ENCODE measurements at regions not wholly inside any gene's neighbourhood (a gene's known extent, or its start where the extent isn't known, plus 50 kb on each side); places are given as distances from the start of the nearest gene placed in this dataset.
"Not testable (repeated sequence)": the region's sequence is repeated elsewhere in the genome, so short reads cannot be mapped to it uniquely, and the experiment has no call there.

- DNase-seq = not testable (repeated sequence)
Measured at GRCh38 chr1:2851918-2852317, 50.4 kb upstream of the TTC34 start.

- DNase-seq = no peak
Measured at GRCh38 chr1:2853711-2854110, 52.2 kb upstream of the TTC34 start.

DNA sequence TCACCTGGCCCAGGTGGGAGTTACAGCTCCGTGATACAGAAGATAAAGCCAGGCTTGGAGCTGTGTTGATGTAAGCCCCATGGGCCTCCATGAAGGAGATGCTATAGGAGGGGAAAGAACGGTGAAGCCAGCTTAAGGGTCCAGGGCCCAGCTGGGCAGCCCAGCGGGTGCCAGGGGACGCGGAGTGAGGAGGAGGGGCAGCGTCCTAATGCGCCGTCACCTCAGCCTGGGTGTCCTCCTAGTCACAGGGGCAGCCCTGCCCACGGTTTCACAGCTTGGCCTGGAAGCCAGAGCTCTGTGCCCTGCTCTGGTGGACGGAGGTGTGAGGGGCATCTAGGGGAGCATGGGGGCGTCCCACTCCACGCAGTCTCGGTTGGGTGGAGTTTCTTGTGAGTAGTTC is 52.7 kb upstream of the TTC34 start:
- no peak for DNase-seq

- no peak for DNase-seq
Measured at GRCh38 chr1:2854611-2855010, 53.1 kb upstream of the TTC34 start.

DNA sequence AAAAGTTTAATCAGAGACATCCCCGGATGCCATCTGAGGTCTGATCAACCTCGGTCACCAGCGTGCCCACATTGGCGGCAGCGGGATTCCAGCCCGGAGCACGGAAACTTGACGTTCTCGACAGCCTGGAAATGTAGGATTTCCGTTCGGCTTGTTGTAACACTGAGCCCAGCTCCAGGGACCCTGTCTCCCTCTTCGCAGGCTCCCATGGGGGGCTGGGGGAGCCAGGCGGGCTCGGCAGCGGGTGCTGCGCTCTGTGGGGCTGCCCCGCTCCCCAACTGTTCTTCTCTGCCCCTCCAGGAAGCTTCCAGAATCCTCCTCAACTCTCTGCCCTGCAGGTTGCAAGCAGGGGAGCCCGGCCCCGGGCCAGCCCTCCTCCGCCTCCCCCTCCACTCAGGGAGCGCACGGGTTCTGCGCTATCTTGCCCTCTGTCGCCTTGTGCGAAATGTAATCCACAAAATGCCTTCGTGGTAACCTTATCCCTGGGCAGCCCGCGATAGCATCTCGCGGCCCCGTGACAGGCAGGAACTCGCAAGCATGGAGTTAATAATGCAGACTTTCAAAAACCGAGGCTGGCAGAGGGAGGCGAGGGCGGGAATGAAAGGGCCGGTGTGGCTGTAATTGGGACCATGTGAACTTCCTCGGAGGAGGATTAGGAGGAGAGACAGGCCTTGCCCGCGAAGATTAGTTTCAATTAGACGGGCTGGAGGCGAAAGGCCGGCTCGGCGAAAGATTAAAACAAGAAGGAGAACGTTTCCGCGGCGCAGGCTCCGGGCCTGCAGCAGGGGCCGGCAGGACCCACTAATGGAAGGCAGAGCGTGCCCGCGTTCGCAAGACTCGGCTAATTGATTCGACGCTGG is 53.9 kb upstream of the TTC34 start:
- no peak for DNase-seq

DNA sequence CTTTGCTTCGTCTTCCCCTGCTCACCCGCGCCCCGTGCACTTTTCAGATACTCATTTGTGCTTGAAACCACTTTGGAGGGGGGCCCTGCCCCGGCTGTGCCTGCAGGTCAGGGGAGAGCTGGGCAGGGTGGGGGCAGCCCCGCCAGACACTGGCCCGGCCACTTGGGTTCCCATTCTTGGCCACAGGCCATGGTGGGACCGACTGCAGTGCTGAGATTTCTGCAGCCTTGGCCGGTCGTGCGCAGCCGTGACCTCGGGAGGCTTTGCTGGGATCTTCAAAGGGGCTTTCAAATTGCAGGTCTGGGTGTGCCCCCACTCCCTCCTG is 54.5 kb upstream of the TTC34 start:
- DNase-seq = no peak

GRCh38 chr1:2856676-2857375 is 55.3 kb upstream of the TTC34 start:
- DNase-seq = no peak

DNA sequence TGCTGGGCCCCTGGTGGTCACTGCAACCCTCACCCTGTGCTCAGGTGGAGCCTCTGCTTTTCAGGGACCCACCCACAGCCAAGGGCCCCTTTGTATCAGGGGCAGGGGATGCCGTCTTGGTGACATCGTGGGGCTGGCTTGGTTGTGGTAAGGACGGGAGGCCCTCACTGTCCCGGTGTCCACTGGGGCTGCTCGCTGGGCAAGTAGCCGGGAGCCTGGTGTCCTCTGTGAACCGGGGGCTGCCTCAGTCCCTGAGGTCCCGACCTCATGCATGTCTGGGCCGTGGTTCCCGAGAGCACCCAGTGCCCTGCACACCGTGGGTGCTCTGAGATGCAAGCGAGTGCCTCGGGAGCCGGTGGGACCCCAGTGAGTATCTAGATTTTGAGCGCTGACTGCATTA is 56.0 kb upstream of the TTC34 start:
- no peak for DNase-seq

DNA sequence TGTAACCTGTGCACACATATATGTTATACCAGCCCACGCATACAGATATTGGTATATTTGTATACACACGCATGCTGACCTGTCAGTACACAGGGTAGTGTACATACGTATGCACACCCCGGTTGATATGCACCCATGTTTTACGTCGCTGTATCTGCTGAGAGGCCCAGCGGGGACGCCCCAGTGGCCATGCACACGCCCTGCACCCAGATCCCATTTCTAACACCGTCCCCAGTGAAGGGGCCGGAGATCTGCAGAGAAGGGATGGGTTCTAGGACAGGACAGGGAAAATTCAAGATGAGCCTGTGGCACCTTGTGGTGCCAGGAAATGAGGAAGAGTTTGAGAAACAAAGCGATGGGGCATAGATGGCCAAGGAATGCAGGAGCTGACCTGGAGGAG is 57.2 kb upstream of the TTC34 start:
- no peak for DNase-seq

GRCh38 chr1:2859219-2859880 is 57.9 kb upstream of the TTC34 start:
- no peak for DNase-seq

- DNase-seq = no peak
Measured at GRCh38 chr1:2859881-2860430, 58.5 kb upstream of the TTC34 start.

GRCh38 chr1:2860476-2861142 is 59.1 kb upstream of the TTC34 start:
- DNase-seq = no peak

DNA sequence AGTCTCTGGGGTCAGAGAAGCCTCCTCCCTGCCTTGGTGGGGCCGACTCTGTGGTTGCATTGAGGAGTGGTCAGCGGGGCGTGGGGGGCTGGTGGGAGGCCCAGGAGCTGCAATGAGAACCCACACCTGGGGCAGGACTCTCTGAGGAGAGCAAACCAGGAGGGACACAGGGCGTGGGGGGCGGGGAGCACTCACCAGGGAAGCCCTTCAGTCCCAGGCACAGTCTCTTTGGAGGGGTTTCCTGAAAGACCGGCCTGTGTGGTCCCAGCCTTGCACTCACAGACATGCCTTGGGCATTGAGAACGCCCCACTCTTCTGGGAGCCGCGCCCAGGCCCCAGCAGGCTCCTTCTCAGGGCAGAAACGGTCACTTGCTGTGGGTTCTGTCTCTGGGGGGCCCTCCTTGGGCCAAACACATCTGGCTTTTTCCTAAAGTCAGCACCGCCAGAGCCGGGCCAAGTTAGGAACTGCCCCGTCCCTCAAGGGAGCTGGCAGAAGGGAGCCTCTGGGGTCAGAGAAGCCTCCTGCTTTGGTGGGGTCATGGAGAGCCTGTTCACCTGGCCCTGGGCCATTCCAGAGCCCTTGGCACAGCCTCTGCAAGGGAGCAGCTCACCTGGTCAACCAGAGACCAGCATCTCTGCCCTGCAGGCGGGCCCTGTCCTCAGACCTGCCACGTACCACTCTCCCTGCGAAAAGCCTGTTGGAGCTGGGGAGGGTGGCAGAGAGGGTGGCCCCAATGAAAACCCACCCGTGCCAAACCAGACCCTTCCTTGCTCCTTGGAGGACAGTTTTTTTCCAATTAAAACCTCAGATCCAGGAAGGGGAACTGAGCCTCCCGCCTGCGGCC is 59.9 kb upstream of the TTC34 start:
- no peak for DNase-seq

GRCh38 chr1:2861988-2862813 is 60.7 kb upstream of the TTC34 start:
- DNase-seq = no peak

DNA sequence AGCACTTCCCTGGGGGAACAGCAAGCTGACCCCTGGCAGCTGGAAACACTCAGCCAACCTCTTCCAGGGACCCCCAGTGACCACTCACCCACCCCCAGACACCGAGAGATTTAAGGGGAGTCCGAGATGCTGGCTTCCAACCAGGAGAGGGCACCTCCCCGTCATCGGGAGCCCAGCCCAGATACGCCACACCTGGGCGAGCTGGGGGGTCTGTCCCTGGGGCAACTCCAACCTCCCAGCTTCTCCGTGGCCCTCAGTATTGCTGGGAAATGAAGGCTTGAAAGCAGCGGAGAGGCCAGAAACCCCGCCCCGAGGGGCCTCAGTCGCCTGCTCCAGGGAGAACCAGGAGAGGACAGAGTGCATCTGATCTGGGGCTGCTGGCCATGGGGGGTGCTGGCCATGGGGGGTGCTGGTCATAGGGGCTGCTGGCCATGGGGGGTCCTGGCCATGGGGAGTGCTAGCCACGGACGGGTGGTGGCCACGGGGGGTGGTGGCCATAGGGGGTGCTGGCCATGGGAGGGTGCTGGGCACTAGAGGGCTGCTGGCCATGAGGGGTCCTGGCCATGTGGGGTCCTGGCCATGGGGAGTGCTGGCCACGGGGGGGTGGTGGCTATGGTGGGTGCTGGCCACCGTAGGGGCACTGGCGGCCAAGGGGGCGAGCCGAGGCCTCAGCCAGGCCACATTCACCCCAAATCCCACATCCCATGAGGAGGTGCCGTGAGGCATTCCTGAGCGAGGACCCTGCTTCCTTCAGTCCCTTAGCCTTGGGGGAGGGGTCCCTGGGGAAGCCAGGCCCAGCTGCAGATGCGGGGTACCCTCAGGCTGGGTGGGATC is 61.5 kb upstream of the TTC34 start:
- DNase-seq = no peak

- DNase-seq = no peak
Measured at GRCh38 chr1:2863648-2863963, 62.1 kb upstream of the TTC34 start.

- no peak for DNase-seq
Measured at GRCh38 chr1:2864203-2864905, 62.9 kb upstream of the TTC34 start.

GRCh38 chr1:2865000-2865399 is 63.5 kb upstream of the TTC34 start:
- DNase-seq = no peak

GRCh38 chr1:2865571-2866421 is 64.3 kb upstream of the TTC34 start:
- DNase-seq = no peak
